NCI-H524 (cell line): ENCODE measurements at regions not wholly inside any gene's neighbourhood (a gene's known extent, or its start where the extent isn't known, plus 50 kb on each side); places are given as distances from the start of the nearest gene placed in this dataset.

Source experiments
- DNase-seq, 2 experiments: peaks; one replicate each; lab custom pipeline; 2025; lab: John Stamatoyannopoulos, UW

- DNase-seq = peak in 1 of 2 experiments; percentile 8
Observed at GRCh38 chr13:91162180-91162579, 185.3 kb upstream of the MIR17HG start.

- no peak for DNase-seq
Observed at GRCh38 chr13:91162589-91162988, 184.9 kb upstream of the MIR17HG start.

- DNase-seq = no peak
Observed at GRCh38 chr13:91165758-91166157, 181.7 kb upstream of the MIR17HG start.

- no peak for DNase-seq
Observed at GRCh38 chr13:91166714-91167511, 180.6 kb upstream of the MIR17HG start.

GRCh38 chr13:91167706-91168385, 179.6 kb upstream of the MIR17HG start:
- DNase-seq = no peak

- no peak for DNase-seq
Observed at GRCh38 chr13:91168386-91168711, 179.1 kb upstream of the MIR17HG start.

GRCh38 chr13:91169321-91170050, 178.0 kb upstream of the MIR17HG start:
- DNase-seq = no peak

- DNase-seq = no peak
Observed at GRCh38 chr13:91172160-91172559, 175.3 kb upstream of the MIR17HG start.

- peak in 1 of 2 experiments; percentile 8 for DNase-seq
Observed at GRCh38 chr13:91174886-91175501, 172.5 kb upstream of the MIR17HG start.

- no peak for DNase-seq
Observed at GRCh38 chr13:91178099-91178498, 169.4 kb upstream of the MIR17HG start.

- no peak for DNase-seq
Observed at GRCh38 chr13:91181892-91182291, 165.6 kb upstream of the MIR17HG start.

- peak in 1 of 2 experiments; percentile 8 for DNase-seq
Observed at GRCh38 chr13:91184244-91184926, 163.1 kb upstream of the MIR17HG start.

- peak in 1 of 2 experiments; percentile 34 for DNase-seq
Observed at GRCh38 chr13:91185294-91185863, 162.1 kb upstream of the MIR17HG start.

- DNase-seq = no peak
Observed at GRCh38 chr13:91187522-91187921, 160.0 kb upstream of the MIR17HG start.

GRCh38 chr13:91189506-91189905, 158.0 kb upstream of the MIR17HG start:
- DNase-seq = no peak

- DNase-seq = no peak
Observed at GRCh38 chr13:91193358-91193757, 154.1 kb upstream of the MIR17HG start.

- no peak for DNase-seq
Observed at GRCh38 chr13:91195789-91196188, 151.7 kb upstream of the MIR17HG start.

GRCh38 chr13:91196958-91197357, 150.5 kb upstream of the MIR17HG start:
- no peak for DNase-seq

- no peak for DNase-seq
Observed at GRCh38 chr13:91199866-91200265, 147.6 kb upstream of the MIR17HG start.

- DNase-seq = no peak
Observed at GRCh38 chr13:91200486-91200885, 147.0 kb upstream of the MIR17HG start.

- DNase-seq = no peak
Observed at GRCh38 chr13:91203430-91203829, 144.1 kb upstream of the MIR17HG start.
